ENCODE measurements at regions not wholly inside any gene's neighbourhood (a gene's known extent, or its start where the extent isn't known, plus 50 kb on each side); places are given as distances from the start of the nearest gene placed in this dataset.

GRCh38 chr3:106229495-106230278 lies 360.9 kb upstream of the CBLB start:
- no peak for DNase-seq

DNA sequence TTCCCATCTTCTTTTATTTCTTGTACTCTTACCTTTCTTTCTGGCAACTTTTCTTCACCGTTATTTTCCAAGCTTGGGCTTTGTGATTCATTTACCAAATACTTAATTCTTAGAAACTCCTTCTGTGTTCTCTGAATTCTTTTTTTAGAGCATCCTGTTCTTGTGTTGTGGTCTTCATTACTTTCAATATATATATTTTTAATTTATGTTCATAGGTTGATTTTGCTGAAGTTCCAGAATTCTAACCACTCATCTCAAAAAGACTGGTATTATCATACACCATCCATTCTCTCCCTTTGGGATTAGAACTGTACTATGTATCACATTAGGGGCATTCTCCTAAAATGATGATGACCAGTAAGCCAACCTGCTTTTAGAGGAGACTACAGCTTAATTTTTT lies 362.3 kb upstream of the CBLB start:
- DNase-seq, result no peak

DNA sequence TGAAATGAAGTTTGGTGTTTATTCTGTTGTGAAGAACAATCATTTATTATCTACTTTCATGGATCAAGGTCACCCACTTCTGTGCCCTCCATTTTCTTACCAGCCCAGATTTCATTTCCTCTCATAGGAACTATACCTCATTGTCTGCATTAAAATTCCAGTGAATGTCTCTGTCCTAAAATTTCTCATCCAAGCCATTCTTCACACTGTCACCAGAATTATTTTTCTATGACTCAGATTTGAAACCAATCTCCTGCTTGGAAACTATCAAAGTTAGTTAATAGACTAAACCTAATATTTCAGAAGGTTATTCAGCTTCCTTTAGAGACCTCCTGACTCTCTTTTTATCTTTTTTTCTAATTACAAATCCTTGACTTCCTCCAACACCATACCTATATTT lies 364.1 kb upstream of the CBLB start:
- DNase-seq, result no peak

DNA sequence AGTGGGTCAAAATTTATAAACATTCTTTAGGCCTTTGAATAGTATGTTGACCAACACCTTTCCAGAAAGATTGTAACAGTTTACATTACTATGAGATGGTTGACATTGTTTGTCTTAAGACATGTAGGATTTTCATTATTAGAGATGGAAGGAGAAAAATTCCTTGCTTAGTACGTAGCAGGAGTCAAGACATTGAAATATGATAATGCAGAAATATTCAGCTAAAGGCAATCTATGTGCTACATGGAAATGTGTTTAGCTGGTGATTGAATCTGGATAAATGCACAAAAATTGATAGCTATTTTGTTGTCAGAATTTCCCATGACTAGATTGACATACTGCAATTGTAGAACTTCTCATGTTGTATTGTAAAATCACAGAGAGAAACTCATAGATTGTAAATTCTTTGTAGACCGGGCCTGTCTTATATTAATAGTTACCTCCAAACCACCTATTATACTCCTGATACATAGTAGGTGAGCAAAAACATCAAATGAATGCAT lies 370.4 kb upstream of the CBLB start:
- no peak for DNase-seq

DNA sequence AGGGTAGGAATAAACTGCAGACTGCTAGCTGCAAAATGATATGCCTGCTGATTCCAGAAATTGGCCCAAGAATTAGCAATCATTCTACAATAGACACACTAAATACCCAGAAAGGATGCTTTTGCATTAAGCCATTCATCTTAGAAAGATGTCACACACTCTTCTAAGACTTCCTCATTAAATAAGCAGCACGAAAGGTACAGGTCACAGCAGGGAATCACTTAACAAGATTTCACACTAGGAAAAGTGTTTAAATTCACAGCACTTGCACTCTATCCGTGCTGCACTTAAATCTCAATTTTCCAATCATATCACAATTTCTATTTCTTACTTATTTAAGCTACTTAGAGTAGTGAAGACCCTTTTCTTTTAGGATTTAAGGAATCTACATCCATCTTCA lies 372.8 kb upstream of the CBLB start:
- DNase-seq, result no peak

DNA sequence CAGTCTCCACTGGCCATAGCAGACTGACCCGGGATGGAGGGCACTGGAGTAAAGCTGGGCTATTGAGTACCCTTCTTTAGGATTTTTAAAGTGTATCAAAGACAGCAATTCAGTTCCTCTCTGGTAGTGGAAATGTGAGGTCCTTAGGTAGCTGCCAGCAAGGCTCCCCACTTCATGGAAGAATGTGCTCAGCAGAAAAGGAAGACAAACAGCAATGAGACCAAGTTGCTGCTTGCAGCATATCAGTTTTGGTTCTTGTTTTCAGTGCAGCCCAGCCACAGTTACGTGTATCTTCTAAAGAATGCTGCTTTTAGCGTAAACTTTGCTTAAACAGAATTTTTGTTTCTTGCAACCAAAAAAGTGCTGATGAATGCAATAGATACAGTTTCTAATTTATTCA lies 374.0 kb upstream of the CBLB start:
- DNase-seq, result no peak

DNA sequence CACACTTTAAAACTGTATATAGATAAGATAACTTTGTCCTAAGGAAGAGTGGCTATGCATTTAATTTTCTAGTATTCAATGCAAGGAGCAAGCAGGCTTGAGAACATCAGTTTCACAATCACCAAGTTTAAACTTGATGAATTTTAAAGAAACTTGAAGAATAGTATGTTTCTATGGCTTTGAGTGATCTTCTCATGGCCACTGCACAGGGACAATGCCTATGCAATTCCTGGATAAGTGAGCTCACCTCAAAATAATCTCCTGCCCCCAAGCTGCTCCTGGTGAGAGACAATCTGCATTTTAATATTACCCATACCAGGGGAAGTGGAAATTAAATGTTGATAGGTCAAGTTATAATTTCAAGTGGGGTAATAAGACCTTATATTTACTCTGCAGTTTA lies 376.6 kb upstream of the CBLB start:
- no peak for DNase-seq

DNA sequence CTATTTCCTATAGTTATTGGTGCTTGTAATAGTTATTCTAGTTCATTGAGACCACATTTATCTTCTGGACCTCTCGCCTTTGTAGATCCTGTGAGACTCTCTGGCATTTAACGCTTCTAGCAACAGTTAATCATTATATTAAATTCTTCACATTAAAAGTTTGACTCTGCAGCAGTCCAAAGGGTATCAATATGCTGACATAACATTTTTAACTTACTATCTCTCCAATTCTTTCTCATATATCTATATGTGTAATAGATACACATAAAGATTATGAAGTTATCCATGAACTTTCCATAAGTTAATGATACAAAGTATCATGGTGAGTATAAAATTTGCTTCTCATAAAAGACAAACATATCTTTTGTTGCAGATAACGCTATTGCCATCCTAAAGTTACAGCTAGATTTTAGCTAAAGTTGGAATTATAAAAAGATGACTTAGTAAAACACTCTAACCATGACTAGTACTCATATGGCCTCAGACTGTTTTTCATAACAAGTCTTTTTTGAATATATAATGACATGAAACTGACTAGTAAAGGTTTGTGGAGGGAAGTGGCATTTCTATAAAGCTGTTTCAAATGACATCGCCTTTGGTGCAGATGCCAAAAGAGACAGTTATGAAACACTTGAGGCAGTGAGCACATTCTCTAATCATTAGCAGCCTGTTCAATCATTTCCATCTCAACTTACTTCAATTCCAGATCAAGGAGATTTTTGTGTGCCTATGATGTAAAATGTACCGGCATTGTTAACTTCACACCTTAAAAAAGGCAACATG lies 379.3 kb upstream of the CBLB start:
- no peak for DNase-seq

- no peak for DNase-seq
Measured at GRCh38 chr3:106249159-106249558, 380.3 kb upstream of the CBLB start.

- DNase-seq, result no peak
Measured at GRCh38 chr3:106249981-106250380, 381.2 kb upstream of the CBLB start.

GRCh38 chr3:106251160-106251892 lies 382.5 kb upstream of the CBLB start:
- no peak for DNase-seq

DNA sequence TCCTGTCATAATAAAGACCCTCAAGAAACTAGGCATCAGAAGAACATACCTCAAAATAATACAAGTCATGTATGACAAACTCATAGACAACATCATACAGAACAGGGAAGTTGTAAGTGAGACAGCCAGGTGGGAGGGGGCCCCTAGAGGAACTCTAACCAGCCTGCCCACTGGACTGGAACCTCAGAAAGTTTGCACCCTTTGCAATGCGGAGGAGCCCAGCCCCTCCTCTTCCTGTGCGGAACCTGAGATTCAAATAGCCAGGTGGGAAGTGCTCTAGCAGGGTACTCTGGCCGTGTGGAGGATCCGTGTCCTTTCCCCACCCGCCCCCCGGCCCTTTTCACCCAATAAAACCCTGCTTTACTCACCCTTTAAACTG lies 387.0 kb upstream of the CBLB start:
- DNase-seq, result no peak

GRCh38 chr3:106256249-106256957 lies 387.6 kb upstream of the CBLB start:
- no peak for DNase-seq

DNA sequence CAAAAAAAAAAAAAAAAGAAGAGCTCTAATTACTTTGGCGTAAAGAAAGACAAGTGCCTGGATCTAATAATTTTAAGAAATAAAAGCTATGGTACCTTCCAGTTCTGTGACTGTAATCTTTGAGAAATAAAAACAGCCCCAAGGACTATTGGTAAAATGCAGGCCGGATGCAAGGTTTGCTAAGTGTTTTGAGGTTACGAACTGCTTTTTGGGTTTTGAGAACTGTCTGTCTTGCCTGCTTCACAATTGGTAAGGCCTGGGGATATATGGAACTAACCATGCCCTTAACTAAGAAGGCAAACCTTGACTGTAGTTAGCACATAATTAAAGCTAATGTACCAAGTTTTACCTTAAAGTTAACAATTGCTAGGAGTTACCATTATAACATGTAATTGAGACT lies 388.4 kb upstream of the CBLB start:
- DNase-seq, result no peak

GRCh38 chr3:106261396-106261795 lies 392.6 kb upstream of the CBLB start:
- DNase-seq, result no peak

DNA sequence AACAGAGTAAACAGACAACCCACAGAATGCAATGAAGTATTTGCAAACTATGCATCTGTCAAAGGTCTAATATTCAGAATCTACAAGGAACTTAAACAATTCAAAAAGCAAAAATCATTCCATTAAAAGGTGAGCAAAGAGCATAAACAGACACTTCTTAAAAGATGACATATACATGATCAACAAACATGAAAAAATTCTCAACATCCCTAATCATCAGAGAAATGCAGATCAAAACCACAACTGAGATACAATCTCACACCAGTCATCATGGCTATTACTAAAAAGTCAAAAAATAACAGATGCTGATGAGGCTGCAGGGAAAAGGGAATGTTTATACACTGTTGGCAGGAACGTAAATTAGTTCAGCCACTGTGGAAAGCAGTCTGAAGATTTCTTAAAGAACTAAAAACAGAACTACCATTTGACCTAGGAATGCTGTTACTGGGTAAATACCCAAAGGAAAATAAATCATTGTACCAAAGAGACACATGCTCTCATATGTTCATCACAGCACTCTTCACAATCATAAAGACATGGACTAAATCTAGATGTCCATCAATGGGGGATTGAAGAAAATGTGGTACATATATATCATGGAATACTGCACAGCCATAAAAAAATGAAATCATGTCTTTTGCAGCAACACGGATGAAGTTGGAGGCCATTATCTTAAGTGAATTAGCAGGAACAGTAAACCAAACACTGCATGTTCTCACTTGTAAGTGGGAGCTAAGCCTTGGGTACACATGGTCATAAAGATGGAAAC lies 393.3 kb upstream of the CBLB start:
- no peak for DNase-seq

GRCh38 chr3:106263011-106263410 lies 394.2 kb upstream of the CBLB start:
- DNase-seq, result no peak

DNA sequence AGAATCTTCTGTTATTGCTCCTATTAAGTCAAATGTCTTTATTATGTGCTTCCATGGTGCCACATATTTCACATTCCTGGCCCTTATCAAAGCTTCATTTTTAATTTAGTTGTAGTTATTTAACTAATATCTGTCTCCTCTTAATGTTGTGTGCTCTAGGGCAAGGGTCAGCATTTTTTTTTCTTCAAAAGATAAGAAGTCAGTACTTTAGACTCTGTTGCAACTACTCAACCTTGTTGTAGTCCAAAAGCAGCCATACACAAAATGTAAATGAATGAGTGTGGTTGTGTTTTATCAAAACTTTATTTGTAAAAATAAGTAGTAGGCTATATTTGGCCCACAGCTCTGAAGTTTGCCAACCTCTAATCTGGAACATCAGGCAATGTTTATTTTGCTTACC lies 394.7 kb upstream of the CBLB start:
- no peak for DNase-seq

DNA sequence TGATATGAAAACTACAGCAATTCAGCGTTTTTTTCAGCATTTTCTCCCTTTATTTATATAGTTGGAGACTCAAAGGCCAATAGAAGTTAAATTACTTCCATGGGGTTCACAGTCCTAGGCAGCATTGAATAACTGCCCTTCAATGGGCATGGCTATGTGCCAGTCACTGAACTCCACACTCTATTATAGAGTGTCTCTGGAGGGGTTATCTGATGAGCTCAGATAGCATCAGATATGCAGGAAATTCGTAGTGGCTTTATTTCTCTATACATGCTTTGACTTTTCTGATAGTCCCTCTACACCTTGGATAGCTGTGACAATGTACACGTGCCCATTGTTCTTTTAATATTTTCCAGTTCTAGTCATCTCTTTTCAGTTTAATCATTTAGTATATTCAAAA lies 396.9 kb upstream of the CBLB start:
- no peak for DNase-seq

DNA sequence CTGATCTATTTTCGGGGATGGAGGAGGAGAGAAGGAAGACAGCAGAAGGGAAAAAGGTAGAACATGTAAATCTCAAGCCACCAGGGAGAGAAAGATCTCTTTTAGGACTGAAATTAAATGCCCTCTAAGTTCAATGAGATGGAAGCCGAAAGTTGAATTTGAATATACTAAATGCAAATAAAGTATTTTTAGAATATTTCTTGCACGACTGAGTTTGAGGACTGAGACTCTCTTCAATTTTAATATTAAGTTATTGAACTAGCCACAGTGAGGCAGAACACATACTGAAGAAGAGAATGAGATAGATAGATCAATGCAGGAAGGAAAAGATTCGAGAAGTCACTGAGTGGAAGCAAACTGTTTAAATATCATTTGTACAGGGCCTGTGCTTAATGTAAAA lies 399.9 kb upstream of the CBLB start:
- DNase-seq, result no peak

DNA sequence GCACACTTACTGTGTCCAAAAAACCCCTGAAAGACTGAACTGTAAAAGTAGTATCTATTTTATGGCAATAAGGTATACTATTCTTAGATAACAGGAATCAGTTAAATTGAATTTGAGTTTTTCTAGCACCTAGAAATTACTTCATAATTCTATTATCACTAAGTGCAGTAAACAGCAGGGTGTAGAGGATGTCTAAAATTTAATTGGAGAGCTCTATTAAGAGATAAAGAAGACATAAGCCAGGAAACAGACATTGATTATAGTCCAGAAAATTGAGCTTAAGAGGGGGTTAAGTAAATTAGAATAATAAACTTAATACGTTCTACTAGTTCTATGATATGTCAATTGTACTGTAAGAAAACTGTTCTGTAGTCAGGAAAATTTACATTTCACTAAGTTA lies 403.5 kb upstream of the CBLB start:
- no peak for DNase-seq

GRCh38 chr3:106275592-106275991 lies 406.8 kb upstream of the CBLB start:
- DNase-seq, result no peak

Measured in activated CD8-positive, alpha-beta memory T cell treated with anti-CD3 and anti-CD28 coated beads, Interleukin-2, amount 50 U/mL, for 4 hours (primary cell).